Large intestine (tissue), 3 donors: ENCODE measurements at regions not wholly inside any gene's neighbourhood (a gene's known extent, or its start where the extent isn't known, plus 50 kb on each side); places are given as distances from the start of the nearest gene placed in this dataset.
"Not testable (repeated sequence)": the region's sequence is repeated elsewhere in the genome, so short reads cannot be mapped to it uniquely, and the experiment has no call there.

Source experiments
- DNase-seq, 2 donors: peaks; one replicate each; pipeline versions ENCODE4 v3.0.0 to v3.0.0-alpha.2; 2013
- H3K27ac ChIP-seq: one replicate; pipeline ENCODE4 v1.5.1; 2013; ENCODE audit warnings: low read length
- H3K27me3 ChIP-seq: 2 replicates; pipeline ENCODE4 v1.6.1; 2013; ENCODE audit warnings: low read length; ENCODE audit not compliant: control insufficient read depth, insufficient read depth
- H3K36me3 ChIP-seq: 2 replicates; pipeline ENCODE4 v1.6.1; 2013; ENCODE audit warnings: low read length; ENCODE audit not compliant: control insufficient read depth, insufficient read depth
- H3K4me1 ChIP-seq: one replicate; pipeline ENCODE4 v1.6.1; 2013; ENCODE audit warnings: low read length; ENCODE audit not compliant: control insufficient read depth, insufficient read depth
- H3K4me3 ChIP-seq: one replicate; pipeline ENCODE4 v1.5.1; 2013; ENCODE audit warnings: low read length
- H3K9me3 ChIP-seq: one replicate; pipeline ENCODE4 v1.6.1; 2013; ENCODE audit warnings: mild to moderate bottlenecking, low read depth, low read length, moderate library complexity; ENCODE audit not compliant: control insufficient read depth
- WGBS: methylation state at CpG from one replicate; pipeline ENCODE4 v1.1.5; 2013; ENCODE audit warnings: low lambda C conversion rate; ENCODE audit not compliant: insufficient coverage; 5-methylcytosine and 5-hydroxymethylcytosine counted together

- Histone ChIP-seq H3K4me1 (no peaks in the 10 kb centered on the region), H3K27ac (no peak overlapping the region), H3K36me3 (no peaks in the 10 kb centered on the region), H3K27me3 (no peaks in the 10 kb centered on the region), H3K9me3 (no peaks in the 10 kb centered on the region), H3K4me3 (no peak overlapping the region)
- DNase-seq: no peak
- WGBS: 71% methylated on average over 1 of the region's 5 CpGs
Observed at GRCh38 chrX:129361576-129361975, 161.7 kb downstream of the SMARCA1 start.

- peak; percentile 16 to 17 for DNase-seq
Observed at GRCh38 chrX:129360175-129360574, 163.1 kb downstream of the SMARCA1 start.

DNA sequence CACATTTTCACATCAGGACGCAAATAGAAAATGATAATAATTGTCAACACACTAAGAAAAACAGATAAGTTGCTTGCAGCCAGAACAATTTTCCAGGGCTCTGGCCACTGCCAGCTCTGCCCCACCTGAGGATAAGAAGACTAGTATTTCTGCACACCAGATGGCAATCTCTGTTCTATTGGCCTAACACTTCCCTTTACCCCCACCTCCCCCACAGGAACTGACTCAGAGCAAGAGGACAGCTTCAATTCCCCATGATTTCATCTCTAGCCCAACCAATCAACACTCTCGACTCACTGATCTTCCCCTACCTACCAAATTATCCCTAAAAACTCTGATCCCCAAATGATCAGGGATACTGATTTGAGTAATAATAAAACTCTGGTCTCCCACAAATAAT is 164.0 kb downstream of the SMARCA1 start:
- DNase-seq: no peak
- WGBS: no CpG with 5 or more reads among the region's 2 CpGs
- H3K9me3 ChIP-seq: no peaks in the 10 kb centered on the region
- H3K4me3 ChIP-seq: no peak overlapping the region
- no peaks in the 10 kb centered on the region for H3K4me1 ChIP-seq
- no peaks in the 10 kb centered on the region for H3K27me3 ChIP-seq
- H3K27ac ChIP-seq: no peak overlapping the region
- H3K36me3 ChIP-seq: no peaks in the 10 kb centered on the region

More at GRCh38 chrX:129360175-129360574, 163.1 kb downstream of the SMARCA1 start:
- H3K4me3 ChIP-seq: no peak overlapping the region
- no peak overlapping the region for H3K27ac ChIP-seq
- no peaks in the 10 kb centered on the region for H3K27me3 ChIP-seq
- no peaks in the 10 kb centered on the region for H3K9me3 ChIP-seq
- no peaks in the 10 kb centered on the region for H3K36me3 ChIP-seq
- WGBS: no CpG with 5 or more reads among the region's 5 CpGs
- H3K4me1 ChIP-seq: no peaks in the 10 kb centered on the region

DNA sequence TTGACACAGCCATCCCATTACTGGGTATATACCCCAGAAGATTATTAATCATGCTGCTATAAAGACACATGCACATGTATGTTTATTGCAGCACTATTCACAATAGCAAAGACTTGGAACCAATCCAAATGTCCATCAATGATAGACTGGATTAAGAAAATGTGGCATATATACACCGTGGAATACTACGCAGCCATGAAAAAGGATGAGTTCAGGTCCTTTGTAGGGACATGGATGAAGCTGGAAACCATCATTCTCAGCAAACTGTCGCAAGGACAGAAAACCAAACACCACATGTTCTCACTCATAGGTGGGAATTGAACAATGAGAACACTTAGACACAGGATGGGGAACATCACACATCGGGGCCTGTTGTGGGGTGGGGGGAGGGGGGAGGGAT is 165.9 kb downstream of the SMARCA1 start:
- not testable (repeated sequence) for H3K4me3 ChIP-seq, H3K27me3 ChIP-seq, H3K9me3 ChIP-seq, H3K27ac ChIP-seq, DNase-seq, H3K36me3 ChIP-seq, H3K4me1 ChIP-seq
- no CpG with 5 or more reads among the region's 4 CpGs for WGBS

- WGBS: no CpG with 5 or more reads among the region's 2 CpGs
- no peaks in the 10 kb centered on the region for H3K27me3 ChIP-seq
- H3K4me3 ChIP-seq: no peak overlapping the region
- no peaks in the 10 kb centered on the region for H3K9me3 ChIP-seq
- no peaks in the 10 kb centered on the region for H3K4me1 ChIP-seq
- DNase-seq: no peak
- H3K36me3 ChIP-seq: no peaks in the 10 kb centered on the region
- H3K27ac ChIP-seq: no peak overlapping the region
Observed at GRCh38 chrX:129347291-129347690, 176.0 kb downstream of the SMARCA1 start.

GRCh38 chrX:129346574-129346973 is 176.7 kb downstream of the SMARCA1 start:
- H3K27ac ChIP-seq: no peak overlapping the region
- no CpG with 5 or more reads among the region's 3 CpGs for WGBS

DNA sequence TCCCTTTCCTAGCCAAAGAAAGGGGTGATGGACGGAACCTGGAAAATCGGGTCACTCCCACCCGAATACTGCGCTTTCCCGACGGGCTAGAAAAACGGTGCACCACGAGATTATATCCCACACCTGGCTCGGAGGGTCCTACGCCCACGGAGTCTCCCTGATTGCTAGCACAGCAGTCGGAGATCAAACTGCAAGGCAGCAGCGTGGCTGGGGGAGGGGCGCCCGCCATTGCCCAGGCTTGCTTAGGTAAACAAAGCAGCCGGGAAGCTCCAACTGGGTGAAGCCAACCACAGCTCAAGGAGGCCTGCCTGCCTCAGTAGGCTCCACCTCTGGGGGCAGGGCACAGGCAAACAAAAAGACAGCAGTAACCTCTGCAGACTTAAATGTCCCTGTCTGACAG is 186.0 kb downstream of the SMARCA1 start:
- not testable (repeated sequence) for H3K4me3 ChIP-seq, H3K27ac ChIP-seq, H3K27me3 ChIP-seq, H3K36me3 ChIP-seq, H3K9me3 ChIP-seq, DNase-seq, H3K4me1 ChIP-seq
- no CpG with 5 or more reads among the region's 16 CpGs for WGBS

More at GRCh38 chrX:129346574-129346973, 176.7 kb downstream of the SMARCA1 start:
- Histone ChIP-seq H3K9me3 (no peaks in the 10 kb centered on the region), H3K36me3 (no peaks in the 10 kb centered on the region), H3K4me1 (no peaks in the 10 kb centered on the region), H3K27me3 (no peaks in the 10 kb centered on the region), H3K4me3 (no peak overlapping the region)
- no peak for DNase-seq

DNA sequence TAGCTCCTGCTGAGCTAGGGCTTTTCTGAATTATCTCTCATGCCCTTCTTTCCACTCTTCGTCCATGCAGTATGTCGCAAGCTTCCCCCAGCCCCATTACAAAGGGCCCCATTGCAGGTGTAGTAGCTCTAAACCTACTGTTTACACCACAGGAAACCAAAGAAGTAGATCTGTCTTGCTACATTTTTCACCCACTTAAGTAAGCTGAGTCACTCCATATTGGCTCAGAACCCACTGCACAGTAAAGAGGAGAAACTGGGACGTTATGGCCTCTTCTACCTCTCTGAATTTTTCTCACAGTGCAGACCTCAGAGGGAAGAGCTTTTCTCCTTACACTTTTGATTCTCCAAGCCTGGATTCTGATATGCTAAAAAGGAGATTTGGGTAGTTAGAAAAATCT is 200.2 kb downstream of the SMARCA1 start:
- Histone ChIP-seq H3K4me3 (no peak overlapping the region), H3K27ac (no peak overlapping the region), H3K9me3 (no peaks in the 10 kb centered on the region), H3K4me1 (no peaks in the 10 kb centered on the region), H3K36me3 (no peaks in the 10 kb centered on the region), H3K27me3 (no peaks in the 10 kb centered on the region)
- whole genome bisulfite sequencing: no CpG with 5 or more reads among the region's 3 CpGs
- DNase-seq: no peak

- WGBS: no CpG with 5 or more reads among the region's 1 CpG
- Histone ChIP-seq H3K27me3 (no peaks in the 10 kb centered on the region), H3K4me3 (no peak overlapping the region), H3K36me3 (no peaks in the 10 kb centered on the region), H3K9me3 (no peaks in the 10 kb centered on the region), H3K27ac (no peak overlapping the region), H3K4me1 (no peaks in the 10 kb centered on the region)
- DNase-seq: no peak
Observed at GRCh38 chrX:129318375-129318774, 204.9 kb downstream of the SMARCA1 start.

DNA sequence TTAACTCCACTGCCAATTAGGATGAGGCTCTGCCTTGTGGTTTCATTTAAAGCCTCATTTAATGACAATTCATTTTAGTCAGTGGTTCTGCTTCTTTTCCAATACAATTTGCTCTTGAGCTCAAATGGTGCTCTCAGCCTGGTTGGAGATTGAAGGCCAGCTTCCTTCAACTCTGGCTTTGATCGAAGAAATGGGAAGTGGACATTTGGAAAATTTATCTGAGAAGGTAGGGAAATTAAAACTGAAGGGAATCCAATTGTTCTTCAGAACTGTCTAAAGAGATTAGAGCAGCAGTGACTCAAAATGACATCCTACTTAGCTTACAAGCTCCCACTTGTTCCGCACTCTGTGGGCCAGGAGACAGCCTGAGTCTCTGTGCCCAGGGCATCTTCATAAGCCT is 206.8 kb downstream of the SMARCA1 start:
- H3K36me3 ChIP-seq: no peaks in the 10 kb centered on the region
- no peaks in the 10 kb centered on the region for H3K9me3 ChIP-seq
- no peak overlapping the region for H3K27ac ChIP-seq
- H3K27me3 ChIP-seq: no peaks in the 10 kb centered on the region
- DNase-seq: no peak
- no peak overlapping the region for H3K4me3 ChIP-seq
- H3K4me1 ChIP-seq: no peaks in the 10 kb centered on the region
- WGBS: no CpG with 5 or more reads among the region's 2 CpGs

DNA sequence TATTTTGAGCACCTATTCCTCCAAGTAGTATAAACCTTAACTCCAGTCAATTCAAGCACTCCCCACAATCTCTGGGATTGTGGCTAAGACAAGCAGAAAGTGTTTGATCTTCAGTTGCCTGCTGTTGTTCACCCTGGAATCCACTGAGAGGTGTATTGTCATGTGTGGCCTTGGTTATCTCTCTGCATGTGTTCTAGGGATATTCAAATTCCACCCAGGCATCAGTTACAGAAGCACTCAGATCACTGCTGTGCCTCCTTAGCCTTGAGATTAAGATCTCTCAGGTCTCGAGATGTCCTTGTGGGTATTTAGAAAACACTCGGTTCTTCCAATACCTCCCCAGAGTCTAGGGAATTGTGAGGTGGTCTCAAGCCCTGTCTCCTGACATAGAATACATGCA is 213.3 kb downstream of the SMARCA1 start:
- Histone ChIP-seq H3K27ac (no peak overlapping the region), H3K36me3 (no peaks in the 10 kb centered on the region), H3K27me3 (no peaks in the 10 kb centered on the region), H3K4me3 (no peak overlapping the region), H3K9me3 (no peaks in the 10 kb centered on the region), H3K4me1 (no peaks in the 10 kb centered on the region)
- DNase-seq: no peak
- WGBS: no CpG with 5 or more reads among the region's 2 CpGs
